ENCODE measurements at regions not wholly inside any gene's neighbourhood (a gene's known extent, or its start where the extent isn't known, plus 50 kb on each side); places are given as distances from the start of the nearest gene placed in this dataset.
"Not testable (repeated sequence)": the region's sequence is repeated elsewhere in the genome, so short reads cannot be mapped to it uniquely, and the experiment has no call there.

DNA sequence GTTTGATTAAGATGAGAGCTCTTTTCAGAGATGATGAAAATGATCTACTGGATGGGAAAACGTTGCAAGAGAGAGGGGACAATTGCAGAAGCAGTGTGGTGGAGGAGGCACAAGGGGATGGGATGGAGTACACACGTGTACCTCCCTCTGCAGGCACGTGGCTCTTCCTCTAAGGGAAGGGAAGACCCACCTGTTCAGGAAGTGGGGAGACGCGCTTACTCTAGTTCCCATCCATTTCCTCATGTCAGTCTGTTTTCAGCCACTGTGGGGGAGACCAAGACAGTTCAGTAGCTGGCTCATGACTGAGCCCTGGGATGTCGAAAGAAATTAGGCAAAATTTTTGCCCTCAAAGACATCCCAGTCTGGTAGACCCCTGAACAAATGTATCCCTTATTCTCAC, 619.2 kb upstream of the CLINT1 start:
- DNase-seq (ENCODE audit: low spot score) = no peak

DNA sequence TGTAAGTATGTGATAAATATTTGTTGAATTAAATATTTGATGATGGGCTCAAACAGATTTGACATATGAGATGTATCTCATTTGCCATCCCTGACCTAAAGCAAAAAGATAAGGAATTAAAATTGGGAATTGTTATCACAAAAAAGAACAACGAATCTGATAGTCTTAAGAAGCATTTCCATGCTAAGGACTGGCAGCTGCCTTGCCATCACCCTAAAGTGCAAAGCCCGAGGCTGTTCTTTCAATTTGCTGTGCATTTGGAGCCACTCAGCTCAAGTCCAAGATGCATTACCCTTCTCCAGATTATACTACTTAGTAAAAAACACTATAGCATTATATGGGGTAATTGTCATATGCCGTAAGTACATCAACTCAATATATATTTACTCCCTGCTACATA, 618.3 kb upstream of the CLINT1 start:
- no peak for DNase-seq (ENCODE audit: low spot score)

DNA sequence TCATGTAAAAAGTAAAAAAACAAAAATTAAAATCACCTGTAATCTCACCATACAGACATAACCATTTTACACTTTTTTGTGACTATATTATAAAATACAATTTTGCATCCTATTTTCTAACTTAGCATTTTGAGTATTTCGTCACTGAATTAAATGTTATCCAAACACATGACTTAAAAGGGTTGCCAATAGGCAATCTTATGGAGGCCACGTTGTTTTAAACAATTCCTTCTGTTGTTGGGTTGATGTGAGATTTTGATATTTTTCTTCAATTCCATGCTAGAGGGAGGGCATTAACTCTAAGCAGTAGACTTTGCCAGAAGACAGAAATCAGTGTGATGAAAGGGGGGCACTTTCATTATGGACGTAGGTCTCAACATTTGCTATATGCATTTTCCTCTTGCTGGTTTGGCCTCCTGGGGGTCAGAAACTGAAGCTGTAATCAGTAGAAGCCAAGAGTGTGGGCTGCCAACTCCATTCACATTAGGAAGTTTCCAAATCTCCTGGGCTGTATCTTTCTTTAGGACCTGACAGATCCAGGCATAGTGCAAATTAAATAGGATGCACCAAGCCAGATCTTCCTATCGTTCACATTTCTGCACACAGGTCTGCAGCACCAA, 614.2 kb upstream of the CLINT1 start:
- DNase-seq (ENCODE audit: low spot score) = no peak

DNA sequence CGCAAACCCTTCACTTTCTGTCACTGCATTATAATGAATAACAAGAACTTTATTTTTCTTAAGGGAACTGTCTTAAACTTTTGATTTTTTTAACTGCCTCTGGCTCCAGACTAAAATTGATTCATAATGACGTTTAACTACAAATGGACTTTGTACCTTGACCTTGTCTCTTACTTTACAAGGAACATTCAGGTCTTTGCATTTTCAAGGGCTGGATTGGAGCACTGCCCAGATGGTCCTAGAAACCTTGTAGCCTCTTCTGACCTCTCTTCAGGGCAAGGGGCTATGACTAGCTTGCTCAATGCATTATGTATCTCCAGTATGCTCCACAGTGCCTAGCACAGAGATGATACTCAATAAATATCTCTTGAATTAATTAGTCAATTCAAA, 612.6 kb upstream of the CLINT1 start:
- no peak for DNase-seq (ENCODE audit: low spot score)

DNA sequence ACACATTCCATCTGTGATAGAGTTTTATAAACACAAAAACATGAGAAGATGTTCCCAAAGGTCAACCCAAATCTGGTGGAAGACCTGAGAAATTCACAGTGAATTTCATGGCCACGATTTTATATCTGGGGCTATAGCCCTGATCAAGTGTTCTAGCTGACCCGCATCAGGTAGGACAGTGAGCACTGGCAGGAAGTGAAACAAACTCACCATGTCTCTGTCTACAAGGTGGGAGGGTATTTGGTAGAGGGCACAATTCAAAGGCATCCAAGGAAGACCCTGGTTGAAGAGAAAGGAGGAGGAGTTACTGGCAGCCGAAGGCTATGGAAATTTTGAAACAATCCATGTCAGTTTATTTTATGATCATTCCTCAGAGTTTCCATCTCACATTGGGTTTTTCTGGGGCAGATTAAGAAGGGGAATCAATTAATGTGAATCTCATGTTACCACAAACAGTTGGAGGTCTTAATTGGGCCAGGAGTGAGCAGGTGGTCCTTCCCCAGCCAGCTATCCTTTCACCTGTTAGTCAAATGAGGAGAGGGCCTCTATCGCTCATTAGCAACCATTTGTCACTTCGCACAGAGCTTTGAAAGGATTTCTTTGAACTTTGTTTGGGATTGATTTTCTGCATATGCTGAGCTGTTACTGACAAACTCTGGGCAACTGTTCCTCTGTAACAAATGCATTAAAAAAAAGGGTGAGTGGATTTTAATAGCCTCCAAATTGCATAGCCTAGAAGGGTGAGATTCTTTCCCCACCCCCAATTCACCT, 612.0 kb upstream of the CLINT1 start:
- no peak for DNase-seq (ENCODE audit: low spot score)

DNA sequence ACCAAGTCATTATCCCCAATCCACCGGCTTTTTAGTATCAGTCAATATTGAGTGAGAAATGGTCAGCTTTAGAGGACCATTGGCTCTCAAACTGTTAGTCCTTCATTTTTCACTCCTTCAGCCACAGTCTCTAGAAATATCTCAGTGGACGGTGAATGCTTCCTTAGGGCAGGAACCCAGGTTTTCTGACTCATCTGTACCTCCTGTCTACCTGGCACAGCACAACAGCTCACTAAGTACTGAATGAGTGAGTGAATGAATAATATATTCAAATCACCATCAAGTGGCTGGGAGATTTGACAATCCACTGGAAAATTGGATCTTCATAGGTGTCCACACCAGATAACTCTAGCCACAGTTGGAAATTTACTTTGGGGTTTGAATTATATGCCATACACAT, 609.5 kb upstream of the CLINT1 start:
- no peak for DNase-seq (ENCODE audit: low spot score)

DNA sequence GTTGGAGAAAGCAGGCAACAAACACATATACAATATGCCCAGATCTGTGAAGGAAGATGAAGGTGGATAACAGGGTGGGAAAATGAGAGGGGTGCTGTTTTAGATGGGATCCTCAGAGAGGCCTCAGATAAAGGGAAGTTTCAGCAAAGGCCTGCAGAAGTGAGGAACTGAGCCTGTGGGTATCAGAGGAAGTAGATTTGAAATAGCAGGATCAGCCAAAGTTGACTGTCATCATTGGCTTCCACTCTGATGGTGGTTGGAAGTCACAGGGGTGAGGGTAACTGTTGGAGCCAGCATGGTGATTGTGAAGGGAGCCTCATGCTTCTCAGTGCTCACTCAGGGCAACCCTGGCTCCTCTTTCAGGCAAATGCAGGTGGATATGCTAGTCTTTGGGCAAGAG, 607.2 kb upstream of the CLINT1 start:
- no peak for DNase-seq (ENCODE audit: low spot score)

DNA sequence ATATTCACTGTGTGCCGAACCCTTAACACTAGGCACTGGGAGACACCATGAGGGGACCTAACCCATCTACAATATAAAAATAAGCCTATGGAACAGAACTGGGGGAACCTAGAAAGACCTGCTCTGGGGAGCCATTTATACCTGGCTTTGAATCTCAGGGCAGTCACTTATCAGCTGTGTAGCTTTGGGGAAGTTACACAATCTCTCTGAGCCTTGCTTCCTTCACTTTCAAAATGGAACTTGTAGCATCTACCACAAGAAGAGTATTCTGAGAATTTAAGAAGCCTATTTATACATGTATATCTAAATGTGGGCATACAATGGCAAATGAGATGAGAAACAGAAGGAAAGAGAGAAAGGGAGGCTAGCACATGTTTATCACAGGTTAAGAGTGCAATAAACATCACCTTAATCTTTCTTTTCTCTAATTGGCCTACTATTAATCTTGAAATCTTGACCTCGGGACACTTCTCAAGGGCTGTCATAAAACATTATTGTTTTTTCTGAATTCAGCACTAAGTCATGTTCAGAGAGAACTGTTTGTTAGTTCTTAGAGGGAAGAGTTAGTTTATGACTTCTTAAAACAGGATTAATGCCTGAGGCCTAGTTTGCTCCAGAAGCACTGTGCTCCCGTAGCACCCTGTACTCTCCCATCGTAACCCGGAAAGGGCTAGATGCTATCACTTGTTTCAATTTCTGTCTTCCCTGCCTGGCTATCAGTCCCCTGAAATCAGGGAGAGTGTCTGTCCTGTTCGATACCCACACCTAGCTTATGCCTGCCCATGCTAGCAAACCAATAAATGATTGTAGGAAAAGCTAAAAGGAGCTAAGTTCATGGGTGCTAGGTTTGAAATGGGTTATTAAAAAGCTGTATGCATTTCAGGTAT, 606.4 kb upstream of the CLINT1 start:
- no peak for DNase-seq (ENCODE audit: low spot score)

DNA sequence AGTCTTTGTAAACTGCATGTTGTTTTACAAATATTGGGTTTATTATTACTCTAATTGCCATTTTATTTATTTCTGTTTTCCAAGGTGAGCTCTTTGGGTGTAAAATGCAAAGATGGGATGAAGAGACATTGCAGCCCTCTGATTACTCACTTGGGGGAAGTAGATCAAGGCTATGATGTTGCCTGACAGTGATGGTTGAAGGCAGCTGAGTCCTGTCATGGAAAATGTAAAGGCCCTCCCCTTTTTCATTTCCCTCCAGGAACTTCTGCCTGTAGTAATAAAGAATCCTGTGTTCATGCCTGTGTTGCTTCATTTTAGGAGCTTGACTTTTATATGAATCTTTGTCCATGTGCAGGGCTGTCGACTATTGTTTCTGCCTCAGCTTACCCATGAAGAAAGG, 605.4 kb upstream of the CLINT1 start:
- DNase-seq (ENCODE audit: low spot score) = no peak

DNA sequence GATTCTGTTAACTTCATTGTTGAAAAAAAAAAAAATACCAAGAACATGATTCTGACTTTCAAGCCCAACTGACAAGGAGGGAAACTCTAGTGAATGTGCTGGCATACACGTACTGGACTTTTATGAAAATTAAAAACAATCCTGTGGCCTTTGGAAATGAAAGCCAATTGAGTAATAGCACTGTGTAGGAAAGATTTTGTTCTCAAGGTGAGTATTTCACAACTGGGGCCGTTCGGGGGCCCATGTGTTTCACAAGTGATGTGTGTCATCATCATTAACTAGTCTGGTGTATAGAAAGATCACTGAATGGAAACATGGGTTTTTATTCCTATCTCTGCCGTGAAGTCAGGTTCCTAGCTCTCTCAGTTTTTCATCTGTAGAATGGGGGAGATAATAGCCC, 605.0 kb upstream of the CLINT1 start:
- no peak for DNase-seq (ENCODE audit: low spot score)

DNA sequence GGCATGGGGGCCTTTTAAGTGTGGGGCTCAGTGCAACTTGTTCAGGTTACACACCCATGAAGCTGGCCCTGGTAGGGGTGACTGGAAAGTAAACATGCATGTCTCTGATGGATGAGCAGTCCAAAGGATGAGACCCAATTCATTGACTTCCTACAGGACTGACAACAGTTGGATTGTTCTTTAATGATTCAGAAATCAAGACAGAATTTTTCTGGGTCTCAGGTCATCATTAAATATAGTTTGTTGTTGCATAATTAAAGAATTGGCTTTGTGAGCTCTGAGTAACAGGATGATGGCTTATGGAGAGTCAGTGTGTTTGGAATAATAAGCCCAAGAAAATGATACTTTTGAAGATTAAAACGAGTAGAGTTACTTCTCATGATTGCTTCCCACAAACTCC, 604.2 kb upstream of the CLINT1 start:
- no peak for DNase-seq (ENCODE audit: low spot score)

DNA sequence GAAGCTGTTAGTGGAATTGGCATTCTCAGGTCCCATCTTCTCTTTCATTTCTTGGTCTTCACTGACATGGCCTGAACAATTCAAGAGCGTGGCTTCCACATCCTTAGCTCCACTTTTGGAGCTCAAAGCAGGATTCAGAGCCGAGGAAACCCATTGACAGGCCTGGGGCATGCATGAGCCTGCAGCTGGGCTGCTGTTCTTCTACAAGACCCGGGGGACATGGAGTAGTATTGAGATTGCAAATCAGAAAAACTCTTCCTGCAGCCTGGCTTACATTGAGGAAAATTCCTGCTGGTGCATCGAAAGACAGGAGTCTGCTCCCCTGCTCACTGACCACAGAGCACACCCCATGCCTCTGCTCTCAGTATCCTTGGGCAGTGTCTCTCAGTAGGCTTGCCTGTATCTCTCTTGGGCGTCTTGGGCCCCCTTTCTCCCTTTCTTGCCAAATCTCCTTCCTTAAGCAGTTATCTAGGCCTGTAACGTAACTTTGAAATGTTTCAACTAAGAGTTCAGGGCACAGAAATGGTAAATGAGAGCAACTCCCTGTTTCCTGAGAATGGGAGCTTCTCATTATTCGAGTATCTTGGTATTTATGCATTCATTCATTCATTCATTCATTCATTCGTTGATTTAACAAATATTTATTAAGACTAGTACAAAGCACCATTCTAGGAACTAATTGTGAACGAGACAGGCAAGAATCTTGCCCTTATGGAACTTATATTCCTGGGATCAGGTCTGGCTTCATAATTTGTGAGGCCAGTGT, 603.6 kb upstream of the CLINT1 start:
- no peak for DNase-seq (ENCODE audit: low spot score)

DNA sequence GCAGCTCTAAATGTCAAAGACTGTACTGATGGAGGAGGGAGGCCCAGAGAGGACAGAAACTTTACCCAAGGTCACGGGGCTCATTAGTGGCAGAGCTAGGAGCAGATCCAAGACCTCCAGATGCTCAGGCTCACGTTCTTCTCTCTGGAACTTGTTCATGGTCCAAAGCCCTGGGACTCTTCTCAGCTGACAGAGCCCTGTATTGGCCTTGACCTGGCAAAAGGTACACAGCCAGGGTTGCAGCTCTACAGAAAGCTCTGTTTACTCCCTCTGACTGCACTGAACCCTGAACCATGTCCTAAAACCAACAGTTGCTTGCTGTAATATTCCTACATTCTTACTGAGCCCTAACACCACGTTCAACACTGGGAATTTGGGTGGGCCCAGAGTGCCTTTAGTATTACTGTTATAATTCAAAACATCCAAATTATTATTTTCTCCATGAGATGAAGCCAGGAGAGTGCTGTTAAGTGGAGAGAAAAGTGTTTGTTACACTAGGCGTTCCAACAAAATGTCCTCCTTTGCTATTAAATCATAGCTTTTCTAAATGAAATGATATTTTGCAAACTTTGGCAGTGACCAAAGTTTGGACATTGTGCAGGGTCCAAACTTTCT, 602.4 kb upstream of the CLINT1 start:
- peak; percentile 71 for DNase-seq (ENCODE audit: low spot score)

DNA sequence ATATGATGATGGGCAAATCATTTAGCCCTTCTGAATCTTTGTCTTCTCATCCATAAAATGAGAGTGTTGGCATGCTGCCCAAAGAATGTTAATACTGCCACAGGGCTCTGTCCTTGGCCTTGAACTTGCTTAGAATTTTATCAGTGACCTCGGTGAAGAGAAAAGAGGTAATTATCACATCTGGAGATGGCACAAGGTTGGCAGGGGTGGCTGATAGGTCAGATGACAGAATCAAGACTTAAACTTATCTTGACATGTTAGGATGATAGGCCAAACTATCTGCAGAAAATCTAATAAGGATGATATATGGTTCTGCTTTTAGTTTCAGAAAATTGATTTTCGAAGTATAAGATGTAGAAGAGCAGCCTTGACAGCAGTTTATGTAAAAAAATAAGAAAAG, 599.1 kb upstream of the CLINT1 start:
- DNase-seq (ENCODE audit: low spot score) = no peak

DNA sequence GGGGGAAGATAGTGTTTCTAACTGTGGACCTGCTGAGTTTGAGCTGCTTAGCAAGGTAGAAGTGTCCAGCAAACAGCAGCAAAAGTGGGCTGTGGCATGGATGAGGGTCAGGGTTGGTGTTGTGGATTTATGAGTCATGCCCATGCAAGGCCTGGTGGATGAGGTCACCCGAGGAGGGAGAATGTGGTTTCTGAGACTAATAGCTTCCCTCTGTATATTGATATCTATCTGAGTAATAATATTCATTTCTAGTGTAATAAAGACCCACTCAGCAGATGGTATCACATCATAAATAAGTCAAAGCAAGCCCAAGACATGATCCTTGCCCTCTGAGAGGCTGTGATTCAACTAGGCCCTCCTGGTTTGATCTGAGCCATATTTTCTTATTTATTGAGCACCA, 597.8 kb upstream of the CLINT1 start:
- DNase-seq (ENCODE audit: low spot score) = no peak

DNA sequence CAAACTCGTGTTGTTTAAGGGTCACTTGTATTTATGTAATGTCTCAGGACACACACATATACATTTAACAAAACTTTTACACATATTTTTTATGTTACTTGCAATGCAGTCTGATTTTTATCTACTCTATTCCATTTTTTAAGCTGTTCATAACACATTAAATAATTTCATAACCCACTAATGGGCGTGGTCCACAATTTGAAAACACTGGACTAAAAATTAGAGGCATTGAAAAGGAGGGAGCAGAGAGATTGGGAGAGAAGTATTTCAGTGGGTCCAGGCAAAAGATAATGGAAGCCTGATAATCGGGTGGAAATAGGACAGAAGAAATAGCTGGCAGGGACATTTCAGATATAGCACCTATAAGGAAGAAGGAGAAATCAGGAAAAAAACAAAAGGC, 597.3 kb upstream of the CLINT1 start:
- DNase-seq (ENCODE audit: low spot score) = no peak

DNA sequence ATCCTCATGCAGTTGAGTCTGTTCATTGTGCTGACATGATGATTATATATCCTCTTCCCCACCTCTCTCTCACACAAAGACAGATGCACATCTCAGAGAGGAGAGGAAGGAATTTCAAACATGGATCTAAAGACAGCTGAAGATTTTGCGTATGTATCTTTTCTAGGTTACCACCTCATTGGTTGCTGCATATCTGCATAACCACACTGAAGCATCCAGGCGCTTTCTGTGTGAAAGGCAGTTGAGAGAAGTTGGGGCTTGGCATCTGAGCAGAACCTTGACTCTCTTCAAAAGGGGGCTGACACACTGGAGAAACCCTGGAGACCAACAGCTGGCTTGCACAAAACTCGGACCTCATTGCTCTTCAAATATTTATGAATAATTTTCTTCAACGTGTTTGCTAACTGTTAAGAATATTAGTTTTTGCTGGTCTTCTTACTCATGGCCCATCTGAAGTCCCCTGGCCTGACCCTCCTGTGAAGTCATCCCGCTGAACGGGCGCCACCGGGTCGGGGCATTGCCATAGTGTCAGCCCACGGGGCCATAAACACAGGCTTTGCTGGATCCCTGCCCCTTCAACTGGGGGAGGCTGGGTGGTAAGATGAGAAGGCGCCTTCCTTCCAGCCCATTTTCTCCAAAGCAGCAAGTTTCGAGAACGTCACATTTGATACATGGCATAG, 593.2 kb upstream of the CLINT1 start:
- DNase-seq (ENCODE audit: low spot score) = no peak

DNA sequence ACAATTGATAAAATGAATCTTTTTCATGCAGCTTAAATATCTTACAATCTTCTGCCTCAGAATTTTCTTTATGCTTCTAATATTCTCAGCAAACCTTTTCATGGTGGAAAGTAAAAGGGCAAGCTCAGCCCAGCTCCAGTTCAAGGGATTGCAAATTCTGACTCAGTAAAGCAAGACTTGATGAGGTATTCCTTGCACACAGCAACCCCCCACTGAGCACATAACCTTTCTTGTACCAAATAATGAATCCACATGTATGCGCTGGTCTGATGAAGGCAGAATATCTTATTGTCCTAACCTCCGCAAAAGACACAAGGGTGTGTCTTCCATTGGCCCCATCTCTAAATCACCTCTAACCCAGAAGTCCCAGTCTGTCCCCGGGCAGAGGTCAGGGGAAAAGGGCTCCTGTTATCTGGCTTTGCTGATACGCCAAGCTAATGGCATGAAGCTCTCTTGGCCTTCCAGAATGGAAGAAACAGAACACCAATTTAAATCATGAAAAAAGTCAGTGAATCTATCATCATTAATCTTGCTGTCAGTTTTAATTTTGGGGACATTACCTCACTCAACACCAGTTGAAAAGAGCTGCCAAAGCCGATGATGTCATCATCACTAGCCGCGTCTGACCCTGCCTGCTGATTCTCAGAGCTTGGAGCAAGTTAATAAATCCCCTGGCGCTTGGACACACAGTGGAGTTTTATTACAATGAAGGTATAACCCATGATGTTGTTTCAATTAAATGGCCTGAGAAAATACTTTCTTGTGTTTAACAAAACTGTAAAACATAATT, 592.5 kb upstream of the CLINT1 start:
- DNase-seq (ENCODE audit: low spot score) = no peak

DNA sequence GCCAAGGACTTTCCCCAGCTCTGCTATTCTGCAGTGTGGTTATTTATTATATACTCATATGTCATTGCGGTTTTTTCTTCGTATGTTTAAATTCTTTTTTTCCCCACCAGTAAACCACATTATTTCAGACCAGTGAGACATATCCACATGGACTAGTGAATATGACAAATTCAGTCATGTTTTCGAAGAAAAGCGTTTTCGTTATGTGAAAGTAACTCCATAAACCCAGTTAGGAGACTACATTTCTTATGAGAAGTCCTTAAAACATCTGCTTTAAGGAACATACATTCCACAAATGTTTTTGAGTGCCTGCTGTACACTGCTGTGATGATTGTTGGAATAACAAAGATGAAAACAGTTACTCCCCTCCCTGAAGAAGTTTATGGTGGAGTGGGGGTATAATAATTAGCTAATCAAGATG, 591.8 kb upstream of the CLINT1 start:
- no peak for DNase-seq (ENCODE audit: low spot score)

DNA sequence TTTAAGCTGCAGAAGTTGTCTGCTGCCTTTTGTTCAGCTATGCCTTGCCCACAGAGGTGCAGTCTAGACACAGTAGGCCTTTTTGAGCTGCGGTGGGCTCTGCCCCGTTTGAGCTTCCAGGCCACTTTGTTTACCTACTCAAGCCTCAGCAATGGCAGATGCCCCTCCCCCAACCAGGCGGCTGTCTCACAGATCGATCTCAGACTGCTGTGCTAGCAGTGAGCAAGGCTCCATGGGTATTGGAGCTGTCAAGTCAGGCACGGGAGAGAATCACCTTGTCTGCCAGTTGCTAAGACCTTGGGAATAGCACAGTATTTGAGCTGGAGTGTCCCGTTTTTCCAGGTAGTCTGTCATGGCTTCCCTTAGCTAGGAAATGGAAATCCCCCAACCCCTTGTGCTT, 587.8 kb upstream of the CLINT1 start:
- DNase-seq (ENCODE audit: low spot score) = not testable (repeated sequence)

All from left forelimb (tissue), 1 donor.